ENCODE measurements at regions not wholly inside any gene's neighbourhood (a gene's known extent, or its start where the extent isn't known, plus 50 kb on each side); places are given as distances from the start of the nearest gene placed in this dataset.
"Not testable (repeated sequence)": the region's sequence is repeated elsewhere in the genome, so short reads cannot be mapped to it uniquely, and the experiment has no call there.

GRCh38 chr2:582792-583528 is 94.2 kb downstream of the TMEM18 start:
- intact Hi-C loops (cut with micrococcal nuclease) = no loop called here

GRCh38 chr2:582289-582688 is 94.9 kb downstream of the TMEM18 start:
- POLR2A ChIA-PET; H3K9me3 ChIP-seq (replicated peaks; ENCODE audit: control insufficient read depth, insufficient read depth, low read length); H3K4me2 ChIP-seq (ENCODE audit: insufficient read depth, low read length); BruUV-seq (replicated peaks); H2AFZ ChIP-seq (ENCODE audit: low read depth, low read length); FAIRE-seq; H3K79me2 ChIP-seq (ENCODE audit: control insufficient read depth, insufficient read depth, low read length); H3K4me3 ChIP-seq (replicated peaks in 1 of 3; ENCODE audit: insufficient read depth in 1 of 3, low read depth in 1 of 3, low read length in 3 of 3); H3K4me1 ChIP-seq (ENCODE audit: control insufficient read depth, extremely low read depth, insufficient read depth, low read length); CTCF ChIA-PET; H3K36me3 ChIP-seq (ENCODE audit: control insufficient read depth in 2 of 2, extremely low read depth in 1 of 2, insufficient read depth in 2 of 2, low read length in 2 of 2); H3K27me3 ChIP-seq (ENCODE audit: control insufficient read depth in 2 of 2, insufficient read depth in 2 of 2, low read length in 2 of 2); H4K20me1 ChIP-seq (replicated peaks; ENCODE audit: control insufficient read depth, extremely low read depth, insufficient read depth, low read length); dilution Hi-C loops (cut with MboI; ENCODE audit: extremely low pct_ligation_motif_present, low sequenced_read_pairs); intact Hi-C loops (cut with micrococcal nuclease); H3K9ac ChIP-seq (replicated peaks; ENCODE audit: extremely low read depth, insufficient read depth, low read length); DNase-seq (ENCODE audit: low read depth, low spot score); H3K27ac ChIP-seq (ENCODE audit: insufficient read depth, low read depth, low read length); H3K9me1 ChIP-seq (replicated peaks; ENCODE audit: control insufficient read depth, extremely low read depth, insufficient read depth, low read length): not testable (repeated sequence)

More at GRCh38 chr2:582792-583528, 94.2 kb downstream of the TMEM18 start:
- DNase-seq (ENCODE audit: low read depth, low spot score) (no peak), FAIRE-seq (no peak)
- Histone ChIP-seq H3K27ac (ENCODE audit: insufficient read depth, low read depth, low read length) (no peak overlapping the region), H3K79me2 (ENCODE audit: control insufficient read depth, insufficient read depth, low read length) (no peaks in the 10 kb centered on the region), H3K4me2 (ENCODE audit: insufficient read depth, low read length) (no peak overlapping the region), H3K4me1 (ENCODE audit: control insufficient read depth, extremely low read depth, insufficient read depth, low read length) (no peaks in the 10 kb centered on the region), H3K9ac (replicated peaks; ENCODE audit: extremely low read depth, insufficient read depth, low read length) (no peak overlapping the region), H3K9me1 (replicated peaks; ENCODE audit: control insufficient read depth, extremely low read depth, insufficient read depth, low read length) (no peaks in the 10 kb centered on the region), H3K9me3 (replicated peaks; ENCODE audit: control insufficient read depth, insufficient read depth, low read length) (peaks cover under 1% of the 10 kb centered on the region), H3K36me3 (ENCODE audit: control insufficient read depth in 2 of 2, extremely low read depth in 1 of 2, insufficient read depth in 2 of 2, low read length in 2 of 2) (no peaks in the 10 kb centered on the region), H4K20me1 (replicated peaks; ENCODE audit: control insufficient read depth, extremely low read depth, insufficient read depth, low read length) (no peaks in the 10 kb centered on the region), H2AFZ (ENCODE audit: low read depth, low read length) (no peak overlapping the region), H3K4me3 (replicated peaks in 1 of 3; ENCODE audit: insufficient read depth in 1 of 3, low read depth in 1 of 3, low read length in 3 of 3) (no peak overlapping the region), H3K27me3 (ENCODE audit: control insufficient read depth in 2 of 2, insufficient read depth in 2 of 2, low read length in 2 of 2) (no peaks in the 10 kb centered on the region)
- TF ChIP-seq EZH2 (IDR thresholded peaks at IDR 0.05; ENCODE audit: borderline replicate concordance, low read depth, low read length, severe bottlenecking) (no peak), JUN (IDR thresholded peaks at IDR 0.05; ENCODE audit: borderline replicate concordance, insufficient read depth, insufficient read length, low read depth) (no peak), MAX (IDR thresholded peaks at IDR 0.05; ENCODE audit: insufficient read depth, insufficient read length) (no peak), POLR2A (IDR thresholded peaks at IDR 0.05; ENCODE audit: low read depth, low read length) (no peak), MYC (IDR thresholded peaks at IDR 0.05; ENCODE audit: low read depth, low read length) (no peak), POLR2AphosphoS5 (IDR thresholded peaks at IDR 0.05; ENCODE audit: insufficient read depth, low read depth, low read length) (no peak), GATA2 (IDR thresholded peaks at IDR 0.05; ENCODE audit: insufficient read depth, insufficient read length, low read depth, low read length) (no peak), FOS (IDR thresholded peaks at IDR 0.05; ENCODE audit: borderline replicate concordance, insufficient read depth, low read length) (no peak), CTCF (IDR thresholded peaks at IDR 0.05; ENCODE audit: extremely low read depth in 1 of 2, insufficient read depth in 1 of 2, low read depth in 1 of 2, low read length in 2 of 2) (no peak)
- POLR2A ChIA-PET = no interaction called here
- BruUV-seq (replicated peaks) = no TSS peak
- CTCF ChIA-PET = no interaction called here
- dilution Hi-C loops (cut with MboI; ENCODE audit: extremely low pct_ligation_motif_present, low sequenced_read_pairs) = no loop called here

Data from endothelial cell of umbilical vein (primary cell).